ENCODE measurements at regions not wholly inside any gene's neighbourhood (a gene's known extent, or its start where the extent isn't known, plus 50 kb on each side); places are given as distances from the start of the nearest gene placed in this dataset.

GRCh38 chr12:13570005-13570694 is 373.6 kb downstream of the EMP1 start:
- FAIRE-seq = no peak
- CTCF ChIA-PET = no interaction called here
- TF ChIP-seq ZNF302 (CRISPR knock-in tag; IDR thresholded peaks at IDR 0.05) = no peak
- TF ChIP-seq FOSB (CRISPR knock-in tag; IDR thresholded peaks at IDR 0.05) = no peak
- TF ChIP-seq GATA3 (IDR thresholded peaks at IDR 0.05; ENCODE audit: borderline replicate concordance) = no peak
- no peak for TF ChIP-seq NR3C1 (IDR thresholded peaks at IDR 0.05)
- TF ChIP-seq ATOH8 (CRISPR knock-in tag; IDR thresholded peaks at IDR 0.05; ENCODE audit: low read depth) = no peak
- no peak for TF ChIP-seq MAX (IDR thresholded peaks at IDR 0.05)
- TF ChIP-seq RFX5 (IDR thresholded peaks at IDR 0.05) = no peak
- no peak for TF ChIP-seq ZFP36 (IDR thresholded peaks at IDR 0.05; ENCODE audit: borderline replicate concordance, partially characterized antibody)
- no peak for TF ChIP-seq CHD2 (IDR thresholded peaks at IDR 0.05; ENCODE audit: low read length, partially characterized antibody)
- TF ChIP-seq CBX8 (IDR thresholded peaks at IDR 0.05) = no peak
- TF ChIP-seq RNF2 (IDR thresholded peaks at IDR 0.05; ENCODE audit: borderline replicate concordance, low read depth) = no peak
- no peak for TF ChIP-seq USF2 (IDR thresholded peaks at IDR 0.05)
- no peak for TF ChIP-seq HMGXB4 (CRISPR knock-in tag; IDR thresholded peaks at IDR 0.05; ENCODE audit: borderline replicate concordance)
- TF ChIP-seq RAD21 (conservative IDR thresholded peaks at IDR 0.05 in 1 of 2, IDR thresholded peaks at IDR 0.05 in 1 of 2) = no peak
- no peak for TF ChIP-seq TFCP2L1 (CRISPR knock-in tag; IDR thresholded peaks at IDR 0.05)
- TF ChIP-seq FOXS1 (CRISPR knock-in tag; IDR thresholded peaks at IDR 0.05) = no peak
- H3K9me3 ChIP-seq = no peaks in the 10 kb centered on the region
- no peak for DNase-seq (ENCODE audit: low read depth in 1 of 2, low spot score in 1 of 2)
- H3K4me1 ChIP-seq = peaks cover 19% of the 10 kb centered on the region
- POLR2A ChIA-PET = no interaction called here
- WGBS (ENCODE audit: missing lambda C conversion rate) = 44% methylated on average over 1 of the region's 1 CpG
- no peak overlapping the region for H3K4me3 ChIP-seq
- no peak overlapping the region for H3K4me2 ChIP-seq
- no peak overlapping the region for H3K27ac ChIP-seq
- ATAC-seq = no peak

- ATAC-seq (no peak), DNase-seq (ENCODE audit: low read depth in 1 of 2, low spot score in 1 of 2) (no peak), FAIRE-seq (no peak)
- ChIA-PET POLR2A (no interaction called here), CTCF (interaction anchor here (0.7 to 2.1 kb wide), 3 partner anchors 32 to 288 kb away, joined by 3 to 11 read pairs (median 4); no protein-coding TSS in a partner anchor)
- H3K9me3 ChIP-seq = no peaks in the 10 kb centered on the region
- TF ChIP-seq TFCP2L1 (CRISPR knock-in tag; IDR thresholded peaks at IDR 0.05) = no peak
- no peak for TF ChIP-seq HMGXB4 (CRISPR knock-in tag; IDR thresholded peaks at IDR 0.05; ENCODE audit: borderline replicate concordance)
- TF ChIP-seq HEYL (CRISPR knock-in tag; IDR thresholded peaks at IDR 0.05) = no peak
- no peak for TF ChIP-seq MAX (IDR thresholded peaks at IDR 0.05)
- TF ChIP-seq KDM1A (IDR thresholded peaks at IDR 0.05; ENCODE audit: low read depth) = no peak
- TF ChIP-seq ZFP36 (IDR thresholded peaks at IDR 0.05; ENCODE audit: borderline replicate concordance, partially characterized antibody) = no peak
- no peak for TF ChIP-seq FOSL2 (IDR thresholded peaks at IDR 0.05)
- no peak for TF ChIP-seq FOSL2 (CRISPR knock-in tag; IDR thresholded peaks at IDR 0.05)
- TF ChIP-seq RAD21 (conservative IDR thresholded peaks at IDR 0.05 in 1 of 2, IDR thresholded peaks at IDR 0.05 in 1 of 2) = no peak
- TF ChIP-seq CHD4 (IDR thresholded peaks at IDR 0.05; ENCODE audit: borderline replicate concordance) = no peak
- no peak for TF ChIP-seq ELK1 (IDR thresholded peaks at IDR 0.05; ENCODE audit: low read depth, low read length)
- no peak for TF ChIP-seq BHLHE40 (IDR thresholded peaks at IDR 0.05; ENCODE audit: low read depth, low read length)
- TF ChIP-seq EP300 (IDR thresholded peaks at IDR 0.05) = no peak
- no peak for TF ChIP-seq FOXS1 (CRISPR knock-in tag; IDR thresholded peaks at IDR 0.05)
- TF ChIP-seq JUNB (IDR thresholded peaks at IDR 0.05) = no peak
- TF ChIP-seq RCOR1 (IDR thresholded peaks at IDR 0.05; ENCODE audit: low read depth, low read length) = no peak
- no peak overlapping the region for H3K4me3 ChIP-seq
- H3K4me2 ChIP-seq = no peak overlapping the region
- H3K27ac ChIP-seq = no peak overlapping the region
- H3K4me1 ChIP-seq = peaks cover 5% of the 10 kb centered on the region; the same call in 1 of the 3 replicates
Measured at GRCh38 chr12:13566292-13566691, 369.8 kb downstream of the EMP1 start.

Data from A549 (cell line).